ENCODE measurements at regions not wholly inside any gene's neighbourhood (a gene's known extent, or its start where the extent isn't known, plus 50 kb on each side); places are given as distances from the start of the nearest gene placed in this dataset.

DNA sequence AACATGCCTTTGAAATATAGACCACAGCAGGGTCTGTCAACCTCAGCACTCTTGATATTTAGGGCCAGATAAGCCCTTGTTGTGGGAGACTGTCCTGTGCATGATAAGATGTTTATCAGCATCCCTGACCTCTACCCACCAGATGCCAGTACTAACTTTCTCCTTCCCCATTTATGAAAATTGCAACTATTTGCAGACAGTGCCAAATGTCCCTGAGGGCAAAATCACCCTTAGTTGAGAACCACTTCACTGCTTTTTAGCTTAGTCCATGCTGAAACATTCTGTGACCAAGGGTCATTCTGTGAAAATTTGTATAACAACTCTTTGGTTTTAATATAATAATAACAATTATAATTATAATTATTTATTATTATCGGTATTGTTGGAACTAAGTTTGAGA lies 1032.4 kb downstream of the MCTP2 start (continued):
- TF ChIP-seq, protein P1, sequence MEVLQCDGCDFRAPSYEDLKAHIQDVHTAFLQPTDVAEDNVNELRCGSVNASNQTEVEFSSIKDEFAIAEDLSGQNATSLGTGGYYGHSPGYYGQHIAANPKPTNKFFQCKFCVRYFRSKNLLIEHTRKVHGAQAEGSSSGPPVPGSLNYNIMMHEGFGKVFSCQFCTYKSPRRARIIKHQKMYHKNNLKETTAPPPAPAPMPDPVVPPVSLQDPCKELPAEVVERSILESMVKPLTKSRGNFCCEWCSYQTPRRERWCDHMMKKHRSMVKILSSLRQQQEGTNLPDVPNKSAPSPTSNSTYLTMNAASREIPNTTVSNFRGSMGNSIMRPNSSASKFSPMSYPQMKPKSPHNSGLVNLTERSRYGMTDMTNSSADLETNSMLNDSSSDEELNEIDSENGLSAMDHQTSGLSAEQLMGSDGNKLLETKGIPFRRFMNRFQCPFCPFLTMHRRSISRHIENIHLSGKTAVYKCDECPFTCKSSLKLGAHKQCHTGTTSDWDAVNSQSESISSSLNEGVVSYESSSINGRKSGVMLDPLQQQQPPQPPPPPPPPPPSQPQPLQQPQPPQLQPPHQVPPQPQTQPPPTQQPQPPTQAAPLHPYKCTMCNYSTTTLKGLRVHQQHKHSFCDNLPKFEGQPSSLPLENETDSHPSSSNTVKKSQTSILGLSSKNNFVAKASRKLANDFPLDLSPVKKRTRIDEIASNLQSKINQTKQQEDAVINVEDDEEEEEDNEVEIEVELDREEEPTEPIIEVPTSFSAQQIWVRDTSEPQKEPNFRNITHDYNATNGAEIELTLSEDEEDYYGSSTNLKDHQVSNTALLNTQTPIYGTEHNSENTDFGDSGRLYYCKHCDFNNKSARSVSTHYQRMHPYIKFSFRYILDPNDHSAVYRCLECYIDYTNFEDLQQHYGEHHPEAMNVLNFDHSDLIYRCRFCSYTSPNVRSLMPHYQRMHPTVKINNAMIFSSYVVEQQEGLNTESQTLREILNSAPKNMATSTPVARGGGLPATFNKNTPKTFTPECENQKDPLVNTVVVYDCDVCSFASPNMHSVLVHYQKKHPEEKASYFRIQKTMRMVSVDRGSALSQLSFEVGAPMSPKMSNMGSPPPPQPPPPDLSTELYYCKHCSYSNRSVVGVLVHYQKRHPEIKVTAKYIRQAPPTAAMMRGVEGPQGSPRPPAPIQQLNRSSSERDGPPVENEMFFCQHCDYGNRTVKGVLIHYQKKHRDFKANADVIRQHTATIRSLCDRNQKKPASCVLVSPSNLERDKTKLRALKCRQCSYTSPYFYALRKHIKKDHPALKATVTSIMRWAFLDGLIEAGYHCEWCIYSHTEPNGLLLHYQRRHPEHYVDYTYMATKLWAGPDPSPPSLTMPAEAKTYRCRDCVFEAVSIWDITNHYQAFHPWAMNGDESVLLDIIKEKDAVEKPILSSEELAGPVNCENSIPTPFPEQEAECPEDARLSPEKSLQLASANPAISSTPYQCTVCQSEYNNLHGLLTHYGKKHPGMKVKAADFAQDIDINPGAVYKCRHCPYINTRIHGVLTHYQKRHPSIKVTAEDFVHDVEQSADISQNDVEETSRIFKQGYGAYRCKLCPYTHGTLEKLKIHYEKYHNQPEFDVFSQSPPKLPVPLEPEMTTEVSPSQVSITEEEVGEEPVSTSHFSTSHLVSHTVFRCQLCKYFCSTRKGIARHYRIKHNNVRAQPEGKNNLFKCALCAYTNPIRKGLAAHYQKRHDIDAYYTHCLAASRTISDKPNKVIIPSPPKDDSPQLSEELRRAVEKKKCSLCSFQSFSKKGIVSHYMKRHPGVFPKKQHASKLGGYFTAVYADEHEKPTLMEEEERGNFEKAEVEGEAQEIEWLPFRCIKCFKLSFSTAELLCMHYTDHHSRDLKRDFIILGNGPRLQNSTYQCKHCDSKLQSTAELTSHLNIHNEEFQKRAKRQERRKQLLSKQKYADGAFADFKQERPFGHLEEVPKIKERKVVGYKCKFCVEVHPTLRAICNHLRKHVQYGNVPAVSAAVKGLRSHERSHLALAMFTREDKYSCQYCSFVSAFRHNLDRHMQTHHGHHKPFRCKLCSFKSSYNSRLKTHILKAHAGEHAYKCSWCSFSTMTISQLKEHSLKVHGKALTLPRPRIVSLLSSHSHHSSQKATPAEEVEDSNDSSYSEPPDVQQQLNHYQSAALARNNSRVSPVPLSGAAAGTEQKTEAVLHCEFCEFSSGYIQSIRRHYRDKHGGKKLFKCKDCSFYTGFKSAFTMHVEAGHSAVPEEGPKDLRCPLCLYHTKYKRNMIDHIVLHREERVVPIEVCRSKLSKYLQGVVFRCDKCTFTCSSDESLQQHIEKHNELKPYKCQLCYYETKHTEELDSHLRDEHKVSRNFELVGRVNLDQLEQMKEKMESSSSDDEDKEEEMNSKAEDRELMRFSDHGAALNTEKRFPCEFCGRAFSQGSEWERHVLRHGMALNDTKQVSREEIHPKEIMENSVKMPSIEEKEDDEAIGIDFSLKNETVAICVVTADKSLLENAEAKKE (CRISPR knock-in tag; IDR thresholded peaks at IDR 0.05), result no peak
- no peak for TF ChIP-seq CREB1 (CRISPR knock-in tag; IDR thresholded peaks at IDR 0.05; ENCODE audit: low read depth)
- TF ChIP-seq EZH2phosphoT487 (IDR thresholded peaks at IDR 0.05; ENCODE audit: unreplicated experiment), result no peak

DNA sequence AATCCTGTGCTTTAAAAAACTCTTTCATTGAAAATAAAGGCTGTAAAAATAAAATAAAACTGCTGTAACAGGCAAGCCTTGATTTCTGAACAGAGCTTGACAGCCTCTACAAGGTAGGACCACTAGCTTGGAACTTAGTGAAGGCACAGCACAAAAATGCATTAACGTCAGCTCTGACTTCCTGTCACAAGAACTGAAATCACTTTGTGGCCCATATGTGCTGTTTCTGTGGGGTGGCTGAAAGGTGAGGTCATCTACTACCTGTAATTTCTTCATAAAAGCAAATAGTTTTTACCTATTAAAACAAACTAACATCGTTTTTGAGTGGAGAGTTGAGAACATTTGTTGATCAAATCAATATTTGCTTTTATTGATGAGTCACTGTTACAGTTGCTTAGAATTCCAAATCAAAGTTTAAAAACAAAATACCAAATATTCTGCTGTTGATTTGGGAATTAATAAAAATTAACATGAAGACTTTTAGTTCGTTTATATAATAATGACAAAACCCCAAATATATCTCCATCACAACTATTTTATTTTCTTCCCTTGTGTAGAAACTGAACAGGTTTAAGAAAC lies 1034.1 kb downstream of the MCTP2 start:
- Histone ChIP-seq H3K4me2 (no peak overlapping the region), H3F3A (replicated peaks; ENCODE audit: low read depth) (no peaks in the 10 kb centered on the region), H3K9me2 (ENCODE audit: insufficient read depth) (no peaks in the 10 kb centered on the region), H3K79me2 (replicated peaks; ENCODE audit: insufficient read depth) (no peaks in the 10 kb centered on the region), H3K27ac (ENCODE audit: low read depth) (no peak overlapping the region), H3K27me3 (ENCODE audit: insufficient read depth) (no peaks in the 10 kb centered on the region), H3K4me3 (no peak overlapping the region), H3K4me1 (ENCODE audit: insufficient read depth) (peaks cover under 1% of the 10 kb centered on the region; the same call in 1 of the 2 replicates), H4K20me1 (replicated peaks; ENCODE audit: insufficient read depth) (no peaks in the 10 kb centered on the region), H3K36me3 (ENCODE audit: insufficient read depth) (no peaks in the 10 kb centered on the region), H2AFZ (peak overlapping the region; percentile 57)
- Mint-ChIP-seq H3K36me3 (ENCODE audit: low read depth) (no peaks in the 10 kb centered on the region), H3K4me1 (peaks cover 3% of the 10 kb centered on the region; the same call in 2 of the 3 replicates), H3K9me3 (no peaks in the 10 kb centered on the region), H3K27me3 (ENCODE audit: insufficient read depth, low read depth, poor library complexity) (no peaks in the 10 kb centered on the region), H3K4me3 (no peak overlapping the region), H3K27ac (no peak overlapping the region)
- no peak for ATAC-seq
- TF ChIP-seq STAT1 (IDR thresholded peaks at IDR 0.05; ENCODE audit: unreplicated experiment) (no peak), ZNF114 (CRISPR knock-in tag; IDR thresholded peaks at IDR 0.05) (no peak), ZNF331 (CRISPR knock-in tag; IDR thresholded peaks at IDR 0.05; ENCODE audit: low read depth) (no peak), EZH2 (IDR thresholded peaks at IDR 0.05; ENCODE audit: low read depth, unreplicated experiment) (no peak), JUNB (IDR thresholded peaks at IDR 0.05; ENCODE audit: unreplicated experiment) (no peak), CREB1 (CRISPR knock-in tag; IDR thresholded peaks at IDR 0.05; ENCODE audit: low read depth) (no peak)
- TF ChIP-seq, protein P2, sequence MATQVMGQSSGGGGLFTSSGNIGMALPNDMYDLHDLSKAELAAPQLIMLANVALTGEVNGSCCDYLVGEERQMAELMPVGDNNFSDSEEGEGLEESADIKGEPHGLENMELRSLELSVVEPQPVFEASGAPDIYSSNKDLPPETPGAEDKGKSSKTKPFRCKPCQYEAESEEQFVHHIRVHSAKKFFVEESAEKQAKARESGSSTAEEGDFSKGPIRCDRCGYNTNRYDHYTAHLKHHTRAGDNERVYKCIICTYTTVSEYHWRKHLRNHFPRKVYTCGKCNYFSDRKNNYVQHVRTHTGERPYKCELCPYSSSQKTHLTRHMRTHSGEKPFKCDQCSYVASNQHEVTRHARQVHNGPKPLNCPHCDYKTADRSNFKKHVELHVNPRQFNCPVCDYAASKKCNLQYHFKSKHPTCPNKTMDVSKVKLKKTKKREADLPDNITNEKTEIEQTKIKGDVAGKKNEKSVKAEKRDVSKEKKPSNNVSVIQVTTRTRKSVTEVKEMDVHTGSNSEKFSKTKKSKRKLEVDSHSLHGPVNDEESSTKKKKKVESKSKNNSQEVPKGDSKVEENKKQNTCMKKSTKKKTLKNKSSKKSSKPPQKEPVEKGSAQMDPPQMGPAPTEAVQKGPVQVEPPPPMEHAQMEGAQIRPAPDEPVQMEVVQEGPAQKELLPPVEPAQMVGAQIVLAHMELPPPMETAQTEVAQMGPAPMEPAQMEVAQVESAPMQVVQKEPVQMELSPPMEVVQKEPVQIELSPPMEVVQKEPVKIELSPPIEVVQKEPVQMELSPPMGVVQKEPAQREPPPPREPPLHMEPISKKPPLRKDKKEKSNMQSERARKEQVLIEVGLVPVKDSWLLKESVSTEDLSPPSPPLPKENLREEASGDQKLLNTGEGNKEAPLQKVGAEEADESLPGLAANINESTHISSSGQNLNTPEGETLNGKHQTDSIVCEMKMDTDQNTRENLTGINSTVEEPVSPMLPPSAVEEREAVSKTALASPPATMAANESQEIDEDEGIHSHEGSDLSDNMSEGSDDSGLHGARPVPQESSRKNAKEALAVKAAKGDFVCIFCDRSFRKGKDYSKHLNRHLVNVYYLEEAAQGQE (IDR thresholded peaks at IDR 0.05; ENCODE audit: unreplicated experiment), result no peak
- TF ChIP-seq, protein P3, sequence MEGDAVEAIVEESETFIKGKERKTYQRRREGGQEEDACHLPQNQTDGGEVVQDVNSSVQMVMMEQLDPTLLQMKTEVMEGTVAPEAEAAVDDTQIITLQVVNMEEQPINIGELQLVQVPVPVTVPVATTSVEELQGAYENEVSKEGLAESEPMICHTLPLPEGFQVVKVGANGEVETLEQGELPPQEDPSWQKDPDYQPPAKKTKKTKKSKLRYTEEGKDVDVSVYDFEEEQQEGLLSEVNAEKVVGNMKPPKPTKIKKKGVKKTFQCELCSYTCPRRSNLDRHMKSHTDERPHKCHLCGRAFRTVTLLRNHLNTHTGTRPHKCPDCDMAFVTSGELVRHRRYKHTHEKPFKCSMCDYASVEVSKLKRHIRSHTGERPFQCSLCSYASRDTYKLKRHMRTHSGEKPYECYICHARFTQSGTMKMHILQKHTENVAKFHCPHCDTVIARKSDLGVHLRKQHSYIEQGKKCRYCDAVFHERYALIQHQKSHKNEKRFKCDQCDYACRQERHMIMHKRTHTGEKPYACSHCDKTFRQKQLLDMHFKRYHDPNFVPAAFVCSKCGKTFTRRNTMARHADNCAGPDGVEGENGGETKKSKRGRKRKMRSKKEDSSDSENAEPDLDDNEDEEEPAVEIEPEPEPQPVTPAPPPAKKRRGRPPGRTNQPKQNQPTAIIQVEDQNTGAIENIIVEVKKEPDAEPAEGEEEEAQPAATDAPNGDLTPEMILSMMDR (conservative IDR thresholded peaks at IDR 0.05; ENCODE audit: low read depth in 2 of 2), result no peak
- no peak for DNase-seq (ENCODE audit: low spot score)
